Natural killer cell (primary cell): ENCODE measurements at regions not wholly inside any gene's neighbourhood (a gene's known extent, or its start where the extent isn't known, plus 50 kb on each side); places are given as distances from the start of the nearest gene placed in this dataset.
"Not testable (repeated sequence)": the region's sequence is repeated elsewhere in the genome, so short reads cannot be mapped to it uniquely, and the experiment has no call there.

Source experiments
- ATAC-seq, 3 donors: fragments of 150-1000 bp in 2 of 3; fragments of 200-7000 bp in 1 of 3; cut with Tn5 transposase; 1 replicate in 1 of 3; 2 replicates in 2 of 3; pipeline ENCODE4 v1.10.0; 2021; ENCODE audit warnings: mild to moderate bottlenecking in 2 of 3, moderate library complexity in 2 of 3
- DNase-seq, 2 donors: peaks; one replicate each; pipeline versions ENCODE4 v3.0.0 to v3.0.0-alpha.2; 2013 to 2021; ENCODE audit warnings: mixed read lengths in 1 of 2
- H3K27ac ChIP-seq: one replicate; pipeline ENCODE4 v1.5.1; 2013; ENCODE audit warnings: mild to moderate bottlenecking, low read length
- H3K27me3 ChIP-seq: one replicate; pipeline ENCODE4 v1.6.1; 2013; ENCODE audit warnings: low read length; ENCODE audit not compliant: control insufficient read depth, insufficient read depth
- H3K36me3 ChIP-seq: one replicate; pipeline ENCODE4 v1.6.1; 2013; ENCODE audit warnings: low read length; ENCODE audit not compliant: control insufficient read depth, insufficient read depth
- H3K4me1 ChIP-seq: one replicate; pipeline ENCODE4 v1.6.1; 2013; ENCODE audit warnings: low read length; ENCODE audit not compliant: control insufficient read depth, insufficient read depth
- H3K4me3 ChIP-seq: one replicate; pipeline ENCODE4 v1.5.1; 2013; ENCODE audit warnings: low read length
- H3K9me3 ChIP-seq: one replicate; pipeline ENCODE4 v1.6.1; 2013; ENCODE audit warnings: low read length; ENCODE audit not compliant: control insufficient read depth, insufficient read depth
- H3K27ac Mint-ChIP-seq, 2 donors: one replicate each; pipeline ENCODE4 v1.8.0; 2022; ENCODE audit warnings: mild to moderate bottlenecking in 2 of 2, mixed read lengths in 2 of 2, moderate library complexity in 1 of 2
- H3K27me3 Mint-ChIP-seq, 2 donors: one replicate each; pipeline ENCODE4 v1.8.0; 2022; ENCODE audit warnings: low read depth in 2 of 2, mixed read lengths in 2 of 2
- H3K36me3 Mint-ChIP-seq: one replicate; pipeline ENCODE4 v1.8.0; 2022; ENCODE audit warnings: mixed read lengths
- H3K4me1 Mint-ChIP-seq, 2 donors: one replicate each; pipeline ENCODE4 v1.8.0; 2022; ENCODE audit warnings: mixed read lengths in 2 of 2
- H3K4me3 Mint-ChIP-seq: one replicate; pipeline ENCODE4 v1.8.0; 2022; ENCODE audit warnings: mild to moderate bottlenecking, moderate library complexity, mixed read lengths
- H3K9me3 Mint-ChIP-seq, 2 donors: one replicate each; pipeline ENCODE4 v1.8.0; 2022; ENCODE audit warnings: mixed read lengths in 2 of 2
- WGBS: methylation state at CpG from one replicate; pipeline ENCODE4 v1.1.7; 2013; ENCODE audit warnings: missing lambda C conversion rate; ENCODE audit not compliant: insufficient coverage; 5-methylcytosine and 5-hydroxymethylcytosine counted together
- intact Hi-C: fragments of 100-400 bp; cut with micrococcal nuclease; formaldehyde crosslinking; loops from one replicate; pipeline ENCODE4 v1.14.2; 2022
- TF ChIP-seq, protein P1 (sequence below): fragments of 200-600 bp; IDR thresholded peaks from one replicate; pipeline ENCODE4 v1.8.0; 2022; ENCODE audit warnings: antibody characterized with exemption

- Mint-ChIP-seq H3K27me3 (peaks cover 6 to 24% of the 10 kb centered on the region in 2 donors), H3K9me3 (peaks cover 4% of the 10 kb centered on the region in 2 donors), H3K36me3 (peaks cover 3% of the 10 kb centered on the region), H3K4me3 (no peak overlapping the region), H3K27ac (no peak overlapping the region), H3K4me1 (no peaks in the 10 kb centered on the region)
- TF ChIP-seq, protein P1, sequence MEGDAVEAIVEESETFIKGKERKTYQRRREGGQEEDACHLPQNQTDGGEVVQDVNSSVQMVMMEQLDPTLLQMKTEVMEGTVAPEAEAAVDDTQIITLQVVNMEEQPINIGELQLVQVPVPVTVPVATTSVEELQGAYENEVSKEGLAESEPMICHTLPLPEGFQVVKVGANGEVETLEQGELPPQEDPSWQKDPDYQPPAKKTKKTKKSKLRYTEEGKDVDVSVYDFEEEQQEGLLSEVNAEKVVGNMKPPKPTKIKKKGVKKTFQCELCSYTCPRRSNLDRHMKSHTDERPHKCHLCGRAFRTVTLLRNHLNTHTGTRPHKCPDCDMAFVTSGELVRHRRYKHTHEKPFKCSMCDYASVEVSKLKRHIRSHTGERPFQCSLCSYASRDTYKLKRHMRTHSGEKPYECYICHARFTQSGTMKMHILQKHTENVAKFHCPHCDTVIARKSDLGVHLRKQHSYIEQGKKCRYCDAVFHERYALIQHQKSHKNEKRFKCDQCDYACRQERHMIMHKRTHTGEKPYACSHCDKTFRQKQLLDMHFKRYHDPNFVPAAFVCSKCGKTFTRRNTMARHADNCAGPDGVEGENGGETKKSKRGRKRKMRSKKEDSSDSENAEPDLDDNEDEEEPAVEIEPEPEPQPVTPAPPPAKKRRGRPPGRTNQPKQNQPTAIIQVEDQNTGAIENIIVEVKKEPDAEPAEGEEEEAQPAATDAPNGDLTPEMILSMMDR, result no peak
- ATAC-seq (no peak), DNase-seq (no peak)
- no peaks in the 10 kb centered on the region for H3K27me3 ChIP-seq
- 79% methylated on average over 7 of the region's 7 CpGs for WGBS
- H3K4me3 ChIP-seq, result no peak overlapping the region
- no peaks in the 10 kb centered on the region for H3K4me1 ChIP-seq
- no peak overlapping the region for H3K27ac ChIP-seq
- H3K9me3 ChIP-seq, result peaks cover 3% of the 10 kb centered on the region
- intact Hi-C loops, result no loop called here
- H3K36me3 ChIP-seq, result no peaks in the 10 kb centered on the region
These were observed 175.4 kb downstream of the SQOR start for GRCh38 chr15:45810201-45810600.

DNA sequence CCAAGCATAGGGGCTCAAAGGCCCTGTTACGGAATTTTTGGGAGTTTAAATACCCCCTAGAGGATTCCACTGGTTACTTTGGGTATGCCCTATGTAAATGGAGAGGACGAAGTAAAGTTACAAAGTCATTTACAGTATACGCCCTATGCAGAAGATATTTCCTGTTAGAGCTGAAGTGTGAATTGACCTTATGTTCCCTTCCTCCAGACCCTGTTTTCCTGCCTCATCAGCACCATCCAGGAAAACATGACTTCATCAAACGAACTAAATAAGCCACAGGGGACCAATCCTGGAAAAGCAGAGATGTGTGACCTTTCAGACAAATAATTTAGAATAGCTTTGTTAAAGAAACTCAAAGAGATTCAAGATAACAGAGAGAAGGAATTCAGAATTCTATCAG lies 177.4 kb downstream of the SQOR start:
- H3K9me3 ChIP-seq, result peaks cover 3% of the 10 kb centered on the region
- H3K4me3 ChIP-seq, result no peak overlapping the region
- H3K36me3 ChIP-seq, result no peaks in the 10 kb centered on the region
- DNase-seq, result no peak
- no peaks in the 10 kb centered on the region for H3K4me1 ChIP-seq
- no peaks in the 10 kb centered on the region for H3K4me1 Mint-ChIP-seq
- intact Hi-C loops, result no loop called here
- no peak overlapping the region for H3K27ac Mint-ChIP-seq
- no peaks in the 10 kb centered on the region for H3K27me3 ChIP-seq
- TF ChIP-seq, protein P1, result no peak
- H3K27me3 Mint-ChIP-seq, result peaks cover 6 to 15% of the 10 kb centered on the region in 2 donors
- no peak overlapping the region for H3K27ac ChIP-seq
- no peak overlapping the region for H3K4me3 Mint-ChIP-seq
- WGBS, result 60% methylated on average over 3 of the region's 4 CpGs
- no peak for ATAC-seq
- peaks cover 8% of the 10 kb centered on the region for H3K36me3 Mint-ChIP-seq
- peaks cover 7 to 8% of the 10 kb centered on the region in 2 donors for H3K9me3 Mint-ChIP-seq

- H3K36me3 ChIP-seq, H3K4me1 Mint-ChIP-seq, H3K4me3 ChIP-seq, H3K27me3 Mint-ChIP-seq, H3K4me3 Mint-ChIP-seq, intact Hi-C loops, DNase-seq, H3K9me3 Mint-ChIP-seq, H3K4me1 ChIP-seq, ATAC-seq, H3K36me3 Mint-ChIP-seq, H3K27me3 ChIP-seq, H3K27ac Mint-ChIP-seq, H3K9me3 ChIP-seq, H3K27ac ChIP-seq: not testable (repeated sequence)
- WGBS, result 92% methylated on average over 2 of the region's 2 CpGs
These were observed 182.7 kb downstream of the SQOR start for GRCh38 chr15:45817578-45817977.

GRCh38 chr15:45821390-45821789 lies 186.6 kb downstream of the SQOR start:
- H3K4me3 ChIP-seq, result no peak overlapping the region
- no peaks in the 10 kb centered on the region for H3K27me3 Mint-ChIP-seq

GRCh38 chr15:45822968-45823367 lies 188.1 kb downstream of the SQOR start:
- H3K36me3 ChIP-seq, H3K9me3 Mint-ChIP-seq, H3K4me3 Mint-ChIP-seq, H3K4me1 Mint-ChIP-seq, H3K4me3 ChIP-seq, DNase-seq, H3K27me3 Mint-ChIP-seq, H3K27ac ChIP-seq, ATAC-seq, H3K27ac Mint-ChIP-seq, H3K27me3 ChIP-seq, H3K4me1 ChIP-seq, H3K9me3 ChIP-seq, H3K36me3 Mint-ChIP-seq, intact Hi-C loops: not testable (repeated sequence)
- WGBS, result 76% methylated on average over 4 of the region's 4 CpGs

More at GRCh38 chr15:45821390-45821789, 186.6 kb downstream of the SQOR start:
- Histone ChIP-seq H3K9me3 (peaks cover 3% of the 10 kb centered on the region), H3K27me3 (no peaks in the 10 kb centered on the region), H3K36me3 (no peaks in the 10 kb centered on the region), H3K4me1 (no peaks in the 10 kb centered on the region), H3K27ac (no peak overlapping the region)
- no peaks in the 10 kb centered on the region for H3K4me1 Mint-ChIP-seq
- H3K36me3 Mint-ChIP-seq, result no peaks in the 10 kb centered on the region
- TF ChIP-seq, protein P1, result no peak
- WGBS, result 88% methylated on average over 3 of the region's 3 CpGs
- no peak for DNase-seq
- no peak for ATAC-seq
- no peak overlapping the region for H3K27ac Mint-ChIP-seq
- H3K4me3 Mint-ChIP-seq, result no peak overlapping the region
- intact Hi-C loops, result no loop called here
- peaks cover 4 to 5% of the 10 kb centered on the region in 2 donors for H3K9me3 Mint-ChIP-seq
